GM21528 (cell line): ENCODE measurements at regions not wholly inside any gene's neighbourhood (a gene's known extent, or its start where the extent isn't known, plus 50 kb on each side); places are given as distances from the start of the nearest gene placed in this dataset.
"Not testable (repeated sequence)": the region's sequence is repeated elsewhere in the genome, so short reads cannot be mapped to it uniquely, and the experiment has no call there.

Experiments used
- ATAC-seq: cut with Tn5 transposase; IDR thresholded peaks from one replicate; pipeline ENCODE4 v1.9.1; 2021; ENCODE audit warnings: mild to moderate bottlenecking, moderate library complexity; ENCODE audit not compliant: unreplicated experiment, low FRiP score

- ATAC-seq, result no peak
Observed at GRCh38 chr3:194189243-194189791, 53.4 kb downstream of the HES1 start.

GRCh38 chr3:194191850-194192249, 55.9 kb downstream of the HES1 start:
- not testable (repeated sequence) for ATAC-seq

- no peak for ATAC-seq
Observed at GRCh38 chr3:194194051-194194756, 58.3 kb downstream of the HES1 start.

GRCh38 chr3:194194757-194195085, 58.8 kb downstream of the HES1 start:
- no peak for ATAC-seq

- ATAC-seq, result no peak
Observed at GRCh38 chr3:194195611-194196010, 59.7 kb downstream of the HES1 start.

- no peak for ATAC-seq
Observed at GRCh38 chr3:194196876-194197275, 60.9 kb downstream of the HES1 start.

GRCh38 chr3:194197396-194197960, 61.5 kb downstream of the HES1 start:
- ATAC-seq, result no peak

GRCh38 chr3:194197981-194198695, 62.2 kb downstream of the HES1 start:
- ATAC-seq, result no peak

- ATAC-seq, result no peak
Observed at GRCh38 chr3:194198938-194199337, 63.0 kb downstream of the HES1 start.

GRCh38 chr3:194200422-194201081, 64.6 kb downstream of the HES1 start:
- ATAC-seq, result no peak

- ATAC-seq, result no peak
Observed at GRCh38 chr3:194201953-194202666, 66.2 kb downstream of the HES1 start.

GRCh38 chr3:194203482-194204041, 67.6 kb downstream of the HES1 start:
- ATAC-seq, result no peak

- ATAC-seq, result no peak
Observed at GRCh38 chr3:194204042-194204987, 68.4 kb downstream of the HES1 start.

GRCh38 chr3:194205675-194206133, 69.8 kb downstream of the HES1 start:
- no peak for ATAC-seq

GRCh38 chr3:194206320-194206719, 70.4 kb downstream of the HES1 start:
- no peak for ATAC-seq

- no peak for ATAC-seq
Observed at GRCh38 chr3:194208709-194209108, 72.8 kb downstream of the HES1 start.

GRCh38 chr3:194212161-194212844, 76.4 kb downstream of the HES1 start:
- no peak for ATAC-seq

GRCh38 chr3:194212845-194213331, 76.9 kb downstream of the HES1 start:
- ATAC-seq, result no peak
